Heart right ventricle (tissue), 16 donors: ENCODE measurements at regions not wholly inside any gene's neighbourhood (a gene's known extent, or its start where the extent isn't known, plus 50 kb on each side); places are given as distances from the start of the nearest gene placed in this dataset.
A peak's percentile ranks its signal among the peaks of the same experiment; 100 is the strongest.

Experiments
- ATAC-seq, 8 donors: fragments of 200-7000 bp; cut with Tn5 transposase; one replicate each; pipeline ENCODE4 v1.9.1; 2020; ENCODE audit warnings: mild to moderate bottlenecking in 8 of 8, moderate library complexity in 8 of 8, moderate number of reproducible peaks in 1 of 8
- DNase-seq, 2 donors: peaks; one replicate each; pipeline ENCODE4 v3.0.0-alpha.2; 2020
- H3K27ac ChIP-seq, 10 donors: fragments of 200-600 bp; sonication (generic) in 2 of 10; one replicate each; pipeline versions ENCODE4 v1.5.0 to v1.8.0; 2020 to 2022; ENCODE audit warnings: mild to moderate bottlenecking in 3 of 10
- H3K27me3 ChIP-seq, 7 donors: fragments of 200-600 bp; one replicate each; pipeline ENCODE4 v1.8.0; 2021 to 2022; ENCODE audit warnings: mild to moderate bottlenecking in 2 of 7
- H3K36me3 ChIP-seq, 9 donors: fragments of 200-600 bp; sonication (generic) in 1 of 9; one replicate each; pipeline versions ENCODE4 v1.5.0 to v1.8.0; 2020 to 2022; ENCODE audit warnings: mild to moderate bottlenecking in 2 of 9
- H3K4me1 ChIP-seq, 9 donors: fragments of 200-600 bp; sonication (generic) in 1 of 9; one replicate each; pipeline versions ENCODE4 v1.5.0 to v1.8.0; 2020 to 2022; ENCODE audit warnings: mild to moderate bottlenecking in 4 of 9
- H3K4me3 ChIP-seq, 10 donors: fragments of 200-600 bp; sonication (generic) in 2 of 10; one replicate each; pipeline versions ENCODE4 v1.5.0 to v1.8.0; 2020 to 2022; ENCODE audit warnings: mild to moderate bottlenecking in 7 of 10, moderate library complexity in 2 of 10
- H3K9me3 ChIP-seq, 11 donors: fragments of 200-600 bp in 10 of 11; sonication (generic) in 2 of 11; one replicate each; pipeline versions ENCODE4 v1.5.0 to v1.8.0; 2013 to 2022; ENCODE audit warnings: mild to moderate bottlenecking in 2 of 11, control low read depth in 1 of 11, moderate library complexity in 1 of 11
- CTCF ChIP-seq, 9 donors: fragments of 200-600 bp; sonication (generic) in 2 of 9; IDR thresholded peaks; one replicate each; pipeline versions ENCODE4 v1.5.0 to v1.8.0; 2021 to 2022; ENCODE audit warnings: antibody characterized with exemption in 9 of 9, mild to moderate bottlenecking in 5 of 9, moderate library complexity in 1 of 9
- WGBS, 2 donors: extraction: QIAGEN DNeasy Blood & Tissue Kit; methylation state at CpG; one replicate each; pipeline ENCODE4 v1.1.7; 2013; ENCODE audit warnings: inconsistent platforms in 1 of 2; 5-methylcytosine and 5-hydroxymethylcytosine counted together
- intact Hi-C, 10 donors: fragments of 100-400 bp; cut with DNase I; formaldehyde crosslinking; loops; one replicate each; pipeline versions ENCODE4 v1.11.1 to v1.14.2; 2022
- donor health status: Arrhythmogenic right ventricular cardiomyopathy.
- donor health status: ischemic (EF 13 %, LVEDD 7.1; RV severe dilation, severe dysfunction).
- donor health status: healthy with polysubstance abuse.
- donor health status: DM: no; HTN: yes; CAD: no.
- donor health status: DM: no; HTN: no; CAD: no.
- donor health status: ischemic (EF 25% LVEDD 6.9; RV normal size, moderate dysfunction).
- donor health status: ischemic (EF 25% LVEDD 5.7; RV mildly dilated, moderate dysfunction).
- donor health status: healthy.
- donor health status: DM: yes; HTN: yes; CAD: no.
- donor health status: Ischemic cardiomyopathy.
- donor health status: ischemic (EF 35%, LVEDD 5.7; RV mildly dilated, moderate dysfunction).
- donor health status: nonischemic (EF 11% LVEDD 7.7; RV severe dilation, severe dysfunction).
- donor health status: DM: yes; HTN: yes; CAD: no.
- donor health status: PGD.
- donor health status: ischemic (EF 29% LVEDD 5.4; RV normal size, mild dysfunction).
- donor health status: nonischemic (EF 23%, LVEDD 6.1; RV moderate dilation, normal function).

- H3K27me3 ChIP-seq, result no peaks in the 10 kb centered on the region
- DNase-seq, result no peak
- intact Hi-C loops, result loop anchor here in 1 of 10 donors (5.0 kb wide), 1 partner anchor 254 kb away; no protein-coding TSS in a partner anchor
- no peaks in the 10 kb centered on the region for H3K9me3 ChIP-seq
- peaks cover 0 to 24% (median 12%) of the 10 kb centered on the region in 9 donors for H3K4me1 ChIP-seq
- no peak overlapping the region for H3K27ac ChIP-seq
- ATAC-seq, result peak in 2 of 8 donors; percentile 38 to 46
- no peak overlapping the region for H3K4me3 ChIP-seq
- 81 to 82% methylated on average over 31 of the region's 31 CpGs for WGBS, 2 donors
- H3K36me3 ChIP-seq, result no peaks in the 10 kb centered on the region
- no peak for TF ChIP-seq CTCF (IDR thresholded peaks at IDR 0.05)
Measured at GRCh38 chr20:48325656-48326433, 502.0 kb downstream of the PREX1 start.

- H3K36me3 ChIP-seq, result no peaks in the 10 kb centered on the region
- no peaks in the 10 kb centered on the region for H3K27me3 ChIP-seq
- no peak for DNase-seq
- H3K27ac ChIP-seq, result no peak overlapping the region
- no peak overlapping the region for H3K4me3 ChIP-seq
- intact Hi-C loops, result loop anchor here in 1 of 10 donors (5.0 kb wide), 1 partner anchor 252 kb away; no protein-coding TSS in a partner anchor
- TF ChIP-seq CTCF (IDR thresholded peaks at IDR 0.05), result no peak
- H3K4me1 ChIP-seq, result peaks cover 0 to 24% (median 12%) of the 10 kb centered on the region in 9 donors
- 79 to 84% methylated on average over 4 of the region's 4 CpGs for WGBS, 2 donors
- ATAC-seq, result no peak
- H3K9me3 ChIP-seq, result no peaks in the 10 kb centered on the region
Measured at GRCh38 chr20:48324744-48325143, 503.1 kb downstream of the PREX1 start.

GRCh38 chr20:48321271-48321670 lies 506.5 kb downstream of the PREX1 start:
- Histone ChIP-seq H3K4me3 (no peak overlapping the region), H3K27me3 (peaks cover 0 to 10% (median 0%) of the 10 kb centered on the region in 7 donors), H3K27ac (no peak overlapping the region), H3K36me3 (no peaks in the 10 kb centered on the region), H3K4me1 (peaks cover 0 to 10% (median 0%) of the 10 kb centered on the region in 9 donors), H3K9me3 (no peaks in the 10 kb centered on the region)
- TF ChIP-seq CTCF (IDR thresholded peaks at IDR 0.05), result no peak
- 95 to 97% methylated on average over 6 of the region's 6 CpGs for whole genome bisulfite sequencing, 2 donors
- intact Hi-C loops, result no loop called here
- DNase-seq (no peak), ATAC-seq (no peak)

- DNase-seq (no peak), ATAC-seq (no peak)
- Histone ChIP-seq H3K9me3 (no peaks in the 10 kb centered on the region), H3K4me3 (no peak overlapping the region), H3K27me3 (peaks cover 0 to 10% (median 0%) of the 10 kb centered on the region in 7 donors), H3K27ac (no peak overlapping the region), H3K36me3 (no peaks in the 10 kb centered on the region), H3K4me1 (no peaks in the 10 kb centered on the region)
- no peak for TF ChIP-seq CTCF (IDR thresholded peaks at IDR 0.05)
- intact Hi-C loops, result no loop called here
- WGBS, 2 donors, result 66 to 68% methylated on average over 12 of the region's 12 CpGs
Measured at GRCh38 chr20:48319943-48320584, 507.7 kb downstream of the PREX1 start.
